NCI-H2227 (cell line): ENCODE measurements at regions not wholly inside any gene's neighbourhood (a gene's known extent, or its start where the extent isn't known, plus 50 kb on each side); places are given as distances from the start of the nearest gene placed in this dataset.

Experiments
- DNase-seq: peaks from one replicate; lab custom pipeline; 2025; ENCODE audit not compliant: unreplicated experiment; lab: John Stamatoyannopoulos, UW

DNA sequence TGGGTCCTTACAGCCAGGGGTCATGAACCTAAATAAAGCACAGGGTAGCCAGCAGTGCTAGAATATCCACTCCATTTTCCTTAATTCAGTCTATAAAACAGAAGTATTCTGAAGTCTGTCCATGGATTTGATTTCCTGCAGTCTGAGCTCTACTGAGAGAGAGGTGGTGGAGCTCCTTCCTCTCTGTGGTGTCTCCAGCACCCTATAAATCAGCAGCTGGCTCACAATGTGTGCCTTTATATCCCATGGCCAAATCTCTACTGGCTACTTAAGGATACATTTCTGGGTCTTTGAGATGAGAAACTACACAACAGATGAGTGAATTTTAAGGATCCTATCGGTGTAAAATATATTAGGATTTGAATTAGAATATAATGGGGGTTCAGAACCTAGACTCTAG is 339.9 kb upstream of the RBMS3 start:
- no peak for DNase-seq

DNA sequence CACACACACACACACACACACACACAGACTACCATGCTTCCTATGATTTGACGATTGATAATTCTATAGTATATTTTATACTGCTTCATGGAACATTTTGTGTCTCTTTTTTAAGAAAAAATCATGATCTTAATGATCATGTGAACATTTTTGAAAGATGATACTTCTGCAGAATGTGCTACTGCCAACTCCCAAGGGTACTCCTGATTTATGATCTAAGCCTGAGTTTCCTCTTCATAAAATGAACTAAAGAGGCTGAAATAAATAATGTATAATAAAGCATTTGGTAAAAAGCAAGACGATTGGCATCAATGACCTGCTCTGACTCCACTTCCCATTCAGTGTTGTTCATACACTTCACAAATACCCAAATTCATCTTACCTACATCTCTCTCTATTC is 333.8 kb upstream of the RBMS3 start:
- DNase-seq = no peak

DNA sequence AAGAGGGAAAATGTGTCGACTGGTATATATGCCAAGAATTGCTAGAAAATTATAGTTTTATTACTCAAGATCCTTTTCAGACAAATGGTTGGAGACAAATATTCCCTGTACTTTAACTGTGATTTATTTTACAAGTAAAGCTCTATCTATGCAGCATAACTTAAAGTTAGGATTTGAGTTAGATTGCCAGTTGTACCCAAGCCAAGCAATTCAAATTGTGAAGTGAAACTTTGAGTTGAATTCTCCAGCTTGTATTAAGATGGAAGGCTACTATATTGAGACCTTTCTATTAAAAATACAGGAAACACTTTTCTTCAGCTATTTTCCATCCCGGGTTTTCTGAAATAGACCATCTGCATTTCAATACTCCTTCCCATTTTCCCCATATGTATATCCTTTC is 333.1 kb upstream of the RBMS3 start:
- DNase-seq = no peak

DNA sequence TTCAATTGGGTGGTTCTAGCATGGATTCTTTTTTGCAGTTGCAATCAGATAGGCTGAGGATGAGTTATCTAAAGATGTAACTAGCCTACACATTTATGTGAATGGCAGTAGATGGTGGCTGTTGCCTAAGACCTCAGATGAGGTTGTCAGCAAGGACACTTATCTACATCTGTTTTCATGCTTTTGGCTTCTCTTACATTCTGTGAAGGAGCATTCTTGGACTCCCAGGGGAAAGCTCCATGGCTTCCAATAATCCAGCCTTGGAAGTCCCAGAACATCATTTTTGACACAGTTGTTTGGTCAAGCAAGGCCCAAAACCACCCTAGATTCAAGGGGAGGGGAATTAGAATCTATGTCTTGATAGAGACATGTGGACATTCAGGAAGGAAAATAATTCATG is 332.2 kb upstream of the RBMS3 start:
- DNase-seq = no peak

DNA sequence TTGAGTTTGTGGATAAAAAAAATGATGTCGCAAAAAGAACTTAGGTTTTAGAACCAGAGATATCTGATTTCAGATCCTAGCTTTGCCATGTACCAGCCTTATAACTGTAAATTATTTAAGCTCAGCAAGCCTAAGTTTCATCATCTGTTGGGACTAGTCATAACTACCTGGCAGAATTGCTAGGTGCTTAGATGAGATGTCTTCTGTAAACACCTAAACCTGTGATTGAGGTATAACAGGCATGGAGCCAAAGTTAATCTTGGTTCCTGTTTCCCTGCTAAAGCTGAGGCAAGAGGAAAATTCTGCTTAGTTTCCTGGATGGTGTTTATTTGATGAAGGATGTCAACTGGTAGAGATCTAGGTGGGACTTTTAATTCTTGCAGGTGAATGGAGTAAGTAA is 331.3 kb upstream of the RBMS3 start:
- DNase-seq = no peak

GRCh38 chr3:28950614-28951013 is 330.3 kb upstream of the RBMS3 start:
- no peak for DNase-seq

DNA sequence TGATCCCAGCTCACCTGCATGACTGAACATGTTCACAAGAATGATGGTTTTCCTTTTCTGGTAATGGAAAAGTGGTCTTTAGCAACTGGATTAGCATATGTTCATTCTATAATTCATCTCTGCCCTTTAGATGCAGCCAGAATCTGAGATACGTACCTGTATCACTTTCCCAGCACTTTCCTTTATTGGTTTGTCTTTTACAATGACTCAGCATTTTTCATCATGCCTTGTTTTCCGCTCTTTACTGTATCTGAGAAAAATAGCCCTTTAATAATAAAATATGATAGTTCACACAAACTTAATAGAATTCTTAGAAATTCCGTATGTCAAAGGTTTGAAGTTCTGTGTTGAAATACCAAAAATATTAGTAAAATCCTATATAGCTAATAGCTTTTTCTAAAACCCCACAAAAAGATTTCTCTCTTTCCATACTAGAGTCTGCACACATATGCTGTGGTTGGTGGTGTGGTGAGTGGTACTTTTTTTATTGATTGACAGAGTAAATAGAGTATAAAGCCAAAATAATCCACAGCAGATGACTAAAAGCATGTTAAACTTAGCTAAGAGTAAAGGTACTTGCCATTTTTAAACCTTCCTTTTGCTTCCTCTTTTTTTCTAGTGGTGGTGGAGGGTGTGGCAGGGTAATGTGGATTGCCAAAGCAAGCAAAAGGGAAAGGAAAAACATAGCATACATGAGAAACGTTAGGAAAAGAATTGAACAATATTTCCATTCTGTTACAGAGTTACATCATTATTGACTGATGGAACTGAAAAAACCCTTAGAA is 328.9 kb upstream of the RBMS3 start:
- no peak for DNase-seq

- DNase-seq = no peak
Measured at GRCh38 chr3:28958656-28959055, 322.2 kb upstream of the RBMS3 start.

DNA sequence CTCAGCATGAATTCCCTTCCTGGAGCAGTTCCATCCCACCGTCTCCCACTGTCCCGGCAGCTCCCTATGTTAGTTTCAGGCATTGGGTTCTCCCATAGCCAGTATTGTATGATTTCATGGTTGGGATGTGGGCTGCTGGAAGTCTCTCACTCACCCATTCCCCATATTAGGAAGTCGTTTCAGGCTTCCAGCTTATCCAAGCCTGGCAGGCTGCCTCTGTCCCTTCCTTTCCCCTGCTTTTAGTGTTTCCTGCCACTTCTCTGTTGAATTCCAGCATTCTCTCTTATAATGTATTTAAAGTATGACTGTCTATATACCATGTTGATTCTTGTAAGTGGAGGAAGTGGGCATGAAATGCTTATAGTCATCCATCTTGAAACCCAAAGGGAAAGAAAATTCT is 309.7 kb upstream of the RBMS3 start:
- DNase-seq = no peak

DNA sequence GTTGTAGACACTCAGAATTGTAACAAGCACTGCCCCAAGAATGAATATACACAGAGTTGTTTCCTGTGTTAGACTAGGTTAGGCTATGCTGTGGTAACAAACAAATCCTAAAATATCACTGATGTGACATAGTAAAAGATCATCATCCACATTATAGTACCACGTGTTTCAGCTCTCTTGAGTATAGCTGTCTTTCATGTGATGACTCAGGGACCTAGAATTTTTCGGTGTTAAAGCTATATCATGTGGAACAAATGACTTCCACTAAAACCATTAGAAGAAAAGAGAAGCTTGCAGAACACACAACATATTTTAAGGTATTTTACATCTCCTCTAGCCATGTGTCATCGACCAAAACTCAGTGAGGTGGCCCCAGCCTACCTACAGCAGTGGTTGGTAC is 307.9 kb upstream of the RBMS3 start:
- DNase-seq = no peak

- DNase-seq = no peak
Measured at GRCh38 chr3:28973609-28974008, 307.3 kb upstream of the RBMS3 start.

DNA sequence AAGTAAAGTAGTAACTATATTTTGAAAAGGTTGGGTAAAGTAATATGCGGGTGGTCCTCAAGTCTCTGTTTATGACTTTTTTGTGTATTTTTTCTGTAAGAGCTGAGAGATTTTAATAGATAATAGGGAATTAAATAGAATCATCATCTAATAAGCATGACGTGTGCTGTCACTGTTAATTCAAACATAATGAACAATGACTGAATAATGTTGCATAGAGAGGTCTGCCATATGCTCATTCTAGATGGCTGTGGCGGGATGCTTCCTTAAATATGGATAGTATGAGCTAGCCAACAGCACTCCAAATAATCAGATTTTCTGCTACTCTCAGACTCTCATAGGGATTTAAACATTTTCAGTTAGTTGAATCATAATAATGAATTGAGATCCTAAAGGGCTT is 302.8 kb upstream of the RBMS3 start:
- no peak for DNase-seq

- DNase-seq = no peak
Measured at GRCh38 chr3:28980131-28980530, 300.7 kb upstream of the RBMS3 start.

GRCh38 chr3:28980631-28981030 is 300.2 kb upstream of the RBMS3 start:
- DNase-seq = no peak

- no peak for DNase-seq
Measured at GRCh38 chr3:28982906-28983305, 298.0 kb upstream of the RBMS3 start.

DNA sequence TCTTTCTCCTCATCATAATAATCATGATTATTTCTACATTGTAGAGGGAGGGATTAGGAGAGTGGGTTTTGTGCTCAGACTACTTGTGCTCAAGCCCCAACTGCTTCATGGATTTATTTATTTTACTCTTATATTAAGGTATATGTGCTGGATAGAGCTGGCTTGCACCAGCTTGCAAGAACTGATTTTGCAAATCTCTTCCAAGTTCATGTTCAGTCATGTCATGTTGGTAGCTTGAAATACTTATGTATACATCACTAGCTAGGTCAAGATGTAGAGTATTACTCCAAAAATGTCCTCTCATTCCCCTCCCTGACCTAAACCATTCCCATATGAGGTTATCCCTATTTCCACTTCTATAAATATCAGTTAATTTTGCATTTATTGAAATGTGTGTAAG is 293.9 kb upstream of the RBMS3 start:
- DNase-seq = no peak

DNA sequence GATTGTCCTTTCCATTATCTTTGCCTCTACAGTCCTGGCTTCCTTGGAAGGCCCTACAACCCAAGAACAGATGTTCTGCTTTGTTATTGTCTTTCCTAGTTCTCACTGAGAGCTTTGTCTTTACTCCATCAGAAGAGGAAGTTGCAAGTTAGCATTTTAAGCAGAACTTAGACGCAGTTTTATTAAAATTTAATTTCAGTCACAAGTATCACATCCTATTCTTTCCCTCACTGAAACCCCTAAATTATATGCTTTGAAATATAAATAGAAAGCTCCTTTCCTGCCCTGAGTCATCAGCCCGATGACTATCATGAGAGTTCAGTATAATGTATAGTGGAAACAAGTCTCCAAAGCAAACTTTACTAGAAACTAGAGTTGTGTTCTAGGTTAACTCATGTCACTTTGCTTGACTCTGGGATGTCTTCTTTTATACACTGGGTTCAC is 291.2 kb upstream of the RBMS3 start:
- no peak for DNase-seq

DNA sequence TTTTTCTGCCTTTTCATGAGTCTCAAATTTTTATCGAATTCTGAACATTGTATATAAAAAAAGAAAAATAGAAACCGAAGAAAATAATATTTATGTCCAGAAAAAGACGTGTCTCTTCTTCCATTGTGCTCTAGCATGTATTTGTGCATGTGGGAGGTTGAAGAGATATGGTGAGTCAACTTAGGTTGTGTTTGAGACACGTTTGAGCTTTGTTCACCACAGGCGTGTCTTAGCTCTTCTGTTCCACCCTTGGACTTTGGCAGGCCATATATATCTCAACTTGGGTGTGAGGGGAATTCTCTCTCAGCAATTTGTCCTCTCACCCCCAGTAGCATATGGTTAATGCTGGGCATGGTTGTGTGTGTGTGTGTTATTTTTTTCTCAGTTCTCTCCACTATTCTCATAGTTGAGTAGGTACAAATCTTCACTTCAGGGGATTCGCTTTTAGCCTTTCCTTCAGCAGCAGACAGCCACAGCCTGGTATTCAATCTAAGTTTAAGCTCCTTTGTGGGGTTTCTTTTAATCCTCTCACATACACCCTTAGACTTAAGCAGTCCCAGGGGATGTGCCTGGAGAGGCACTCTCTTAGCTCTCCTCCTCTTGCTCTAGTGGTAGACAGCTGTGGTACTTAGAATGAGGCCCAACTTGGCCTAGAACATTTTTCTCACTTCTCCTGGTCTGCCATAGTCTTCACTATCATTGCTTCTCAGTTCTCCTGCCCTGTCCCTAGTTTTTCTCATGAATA is 286.5 kb upstream of the RBMS3 start:
- DNase-seq = no peak

GRCh38 chr3:29004885-29005599 is 275.8 kb upstream of the RBMS3 start:
- DNase-seq = no peak

GRCh38 chr3:29005862-29006261 is 275.0 kb upstream of the RBMS3 start:
- DNase-seq = no peak

- DNase-seq = no peak
Measured at GRCh38 chr3:29011441-29011840, 269.4 kb upstream of the RBMS3 start.

- DNase-seq = no peak
Measured at GRCh38 chr3:29011966-29012365, 268.9 kb upstream of the RBMS3 start.
